ENCODE measurements at regions not wholly inside any gene's neighbourhood (a gene's known extent, or its start where the extent isn't known, plus 50 kb on each side); places are given as distances from the start of the nearest gene placed in this dataset.
"Not testable (repeated sequence)": the region's sequence is repeated elsewhere in the genome, so short reads cannot be mapped to it uniquely, and the experiment has no call there.

GRCh38 chr13:65470781-65471180 is 1759.4 kb downstream of the PCDH9 start:
- no peak for DNase-seq

- no peak for DNase-seq
Observed at GRCh38 chr13:65468628-65469027, 1761.5 kb downstream of the PCDH9 start.

DNA sequence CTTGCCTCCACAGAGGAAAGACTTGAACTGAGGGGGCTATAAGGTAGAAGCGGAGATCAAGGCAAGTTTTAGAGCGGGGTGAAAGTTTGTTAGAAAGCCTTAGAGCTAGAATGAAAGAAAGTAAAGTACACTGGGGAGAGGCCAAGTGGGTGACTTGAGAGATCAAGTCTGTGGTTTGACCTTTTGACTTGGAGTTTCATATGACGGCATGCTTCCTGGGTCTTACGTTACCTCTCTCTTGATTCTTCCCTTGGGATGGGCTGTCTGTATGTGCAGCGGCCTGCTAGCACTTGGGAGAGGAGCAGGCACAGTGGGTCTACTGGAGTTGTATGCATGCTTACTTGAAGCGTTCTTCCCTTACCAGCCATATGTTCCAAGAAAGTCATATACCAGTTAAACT is 1768.5 kb downstream of the PCDH9 start:
- no peak for DNase-seq

- no peak for DNase-seq
Observed at GRCh38 chr13:65460136-65460535, 1770.0 kb downstream of the PCDH9 start.

- no peak for DNase-seq
Observed at GRCh38 chr13:65456150-65456912, 1773.8 kb downstream of the PCDH9 start.

DNA sequence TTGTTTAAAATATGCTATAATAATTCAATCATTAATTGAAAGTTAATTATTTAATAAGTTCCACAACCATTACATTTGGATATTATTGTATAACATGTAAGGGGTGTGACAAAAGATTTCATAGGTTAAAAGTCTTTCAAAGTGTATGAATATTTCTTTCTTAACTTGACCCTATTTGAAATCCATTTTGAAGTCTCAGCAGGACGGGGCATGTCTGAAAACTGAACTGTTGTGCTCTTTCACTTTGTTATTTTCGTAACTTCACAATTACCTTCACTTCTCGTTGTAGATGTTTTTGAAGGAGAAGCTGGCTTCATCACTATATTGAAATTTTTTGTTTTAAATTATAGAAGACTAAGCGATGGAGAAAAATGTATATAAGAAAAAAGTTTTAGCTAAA is 1775.7 kb downstream of the PCDH9 start:
- no peak for DNase-seq

GRCh38 chr13:65453982-65454381 is 1776.2 kb downstream of the PCDH9 start:
- DNase-seq: no peak

GRCh38 chr13:65445340-65445739 is 1784.8 kb downstream of the PCDH9 start:
- DNase-seq: no peak

- DNase-seq: no peak
Observed at GRCh38 chr13:65435590-65435989, 1794.5 kb downstream of the PCDH9 start.

GRCh38 chr13:65417953-65418352 is 1812.2 kb downstream of the PCDH9 start:
- no peak for DNase-seq

DNA sequence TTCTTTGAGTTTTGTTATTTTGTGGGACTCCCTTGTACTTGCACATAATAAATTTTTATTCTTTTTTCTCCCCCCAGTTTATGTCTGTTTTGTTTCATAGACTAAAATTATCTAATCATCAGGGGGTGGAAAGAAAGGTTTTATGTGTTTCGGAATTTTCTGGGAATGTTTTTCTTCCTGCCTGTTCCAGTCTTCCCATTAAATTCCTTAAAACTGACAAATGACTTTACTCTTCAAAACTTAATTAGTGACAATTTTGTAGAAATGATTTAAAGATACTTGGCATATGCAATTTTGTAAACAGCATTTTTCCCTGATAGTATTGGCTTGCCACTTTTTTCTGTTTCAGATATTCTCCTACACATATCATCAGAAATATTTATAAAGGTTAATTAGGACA is 1813.4 kb downstream of the PCDH9 start:
- DNase-seq: no peak

DNA sequence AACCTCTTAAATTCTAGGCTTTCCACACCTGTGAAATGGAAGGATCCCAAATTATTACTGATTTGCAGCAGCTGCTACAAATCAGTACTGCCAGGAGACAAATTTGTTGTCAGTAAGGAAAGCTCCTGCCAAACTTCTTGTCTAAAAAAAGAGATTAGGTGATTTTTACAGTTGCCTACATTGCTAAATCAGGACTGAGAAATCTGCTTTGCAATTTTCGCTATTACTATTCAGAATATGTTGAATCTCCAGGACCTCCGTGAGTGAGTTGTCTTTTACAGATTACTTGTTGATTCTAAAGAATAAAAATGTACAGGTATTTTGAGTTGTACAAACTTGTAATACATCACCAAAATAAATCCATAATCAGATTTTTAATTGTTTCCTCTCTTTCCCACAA is 1815.9 kb downstream of the PCDH9 start:
- no peak for DNase-seq

DNA sequence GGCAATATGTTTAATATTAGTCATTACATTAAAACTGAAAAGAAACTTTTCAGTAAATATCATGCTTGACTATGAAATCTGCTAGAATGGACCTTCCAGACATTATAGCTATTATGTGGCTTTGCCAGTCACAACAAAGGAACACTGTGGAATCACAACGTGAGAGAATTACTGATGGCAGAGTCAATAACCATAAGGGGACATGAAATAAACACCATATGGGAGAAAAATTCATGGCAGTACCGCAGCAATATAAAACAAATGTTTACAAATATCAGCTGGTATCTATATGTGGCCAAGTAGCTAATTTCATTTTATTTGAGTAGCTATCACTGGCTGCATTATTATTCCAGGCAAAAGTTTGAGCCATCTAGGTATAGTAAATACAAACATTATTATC is 1818.6 kb downstream of the PCDH9 start:
- DNase-seq: no peak

DNA sequence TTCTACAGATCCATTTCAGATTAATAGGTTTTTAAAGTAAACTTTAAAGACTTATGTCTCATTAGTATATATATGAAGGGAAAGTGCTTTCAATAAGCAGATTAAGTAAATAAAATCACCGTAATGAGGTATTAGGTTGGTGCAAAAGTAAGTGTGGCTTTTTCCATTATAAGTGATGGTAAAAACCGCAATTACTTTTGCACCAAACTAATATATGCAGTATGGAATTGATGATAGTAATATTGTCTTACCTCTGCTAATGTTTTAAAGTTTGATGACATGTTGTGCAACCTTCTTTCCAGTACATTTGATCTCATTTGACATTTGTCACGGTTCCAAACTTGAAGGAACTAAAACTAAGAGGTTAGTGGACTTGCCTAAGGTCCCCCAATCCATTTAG is 1819.3 kb downstream of the PCDH9 start:
- no peak for DNase-seq

- no peak for DNase-seq
Observed at GRCh38 chr13:65401315-65401714, 1828.8 kb downstream of the PCDH9 start.

DNA sequence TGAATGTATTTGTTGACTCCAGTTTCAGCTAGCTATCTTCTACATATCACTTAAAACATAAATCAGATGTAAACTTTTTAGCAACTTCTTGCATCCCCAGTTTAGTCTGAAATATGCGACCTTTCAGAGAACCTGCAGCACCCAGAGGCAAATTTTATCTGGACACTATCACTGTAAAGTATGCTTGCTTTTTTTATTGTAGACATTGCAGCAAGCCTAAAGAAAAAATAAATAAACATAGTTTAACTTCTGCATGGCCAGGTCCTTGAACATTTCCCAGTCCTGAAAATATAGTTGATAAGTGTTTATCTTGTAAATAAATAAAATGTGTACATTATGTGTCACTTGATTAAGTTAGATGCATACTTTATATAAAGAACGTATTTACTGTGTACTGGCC is 1829.4 kb downstream of the PCDH9 start:
- DNase-seq: no peak

- DNase-seq: no peak
Observed at GRCh38 chr13:65387743-65388347, 1842.3 kb downstream of the PCDH9 start.

DNA sequence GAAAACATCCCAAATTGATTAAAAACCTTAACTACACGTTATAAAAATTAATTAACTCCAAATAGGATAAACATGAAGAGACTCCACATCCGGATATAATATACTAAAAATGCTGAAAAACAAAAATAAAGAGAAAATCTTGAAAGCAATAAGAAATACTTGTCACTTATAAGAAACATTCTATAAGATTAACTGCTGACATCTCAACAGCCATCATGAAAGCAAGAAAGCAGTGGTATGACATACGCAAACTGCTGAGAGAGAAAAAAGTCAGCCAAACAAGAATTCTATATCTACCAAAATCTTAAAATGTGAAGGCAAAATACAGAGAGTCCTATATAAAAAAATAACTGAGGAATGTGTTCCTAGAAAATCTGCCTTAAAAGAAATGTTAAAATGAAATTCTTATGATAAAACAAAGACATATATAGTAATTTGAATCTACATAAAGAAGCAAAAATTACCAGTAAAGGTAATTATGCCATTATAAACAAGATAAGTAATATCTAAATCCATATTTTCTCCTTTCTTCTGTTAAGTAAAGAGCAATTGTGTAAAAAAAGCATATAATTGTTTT is 1851.1 kb downstream of the PCDH9 start:
- DNase-seq: no peak

- no peak for DNase-seq
Observed at GRCh38 chr13:65378484-65378883, 1851.7 kb downstream of the PCDH9 start.

DNA sequence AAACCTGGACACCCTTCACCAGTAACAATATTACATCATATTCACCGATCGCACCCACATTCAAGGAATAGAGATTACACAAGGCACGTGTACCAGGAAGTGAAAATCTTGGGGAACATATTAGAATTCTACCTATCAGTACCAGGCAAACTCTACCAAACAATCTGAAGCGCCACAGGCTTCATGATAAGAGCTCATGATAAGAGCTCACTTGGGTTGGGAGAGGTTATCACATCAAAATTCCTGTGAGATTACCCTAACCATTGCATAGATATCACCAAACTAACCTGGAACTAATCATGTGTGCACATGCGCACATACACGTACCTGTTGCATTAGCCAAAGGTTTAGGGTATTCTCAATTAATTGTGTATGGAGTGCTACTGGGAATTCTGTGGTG is 1861.3 kb downstream of the PCDH9 start:
- no peak for DNase-seq

DNA sequence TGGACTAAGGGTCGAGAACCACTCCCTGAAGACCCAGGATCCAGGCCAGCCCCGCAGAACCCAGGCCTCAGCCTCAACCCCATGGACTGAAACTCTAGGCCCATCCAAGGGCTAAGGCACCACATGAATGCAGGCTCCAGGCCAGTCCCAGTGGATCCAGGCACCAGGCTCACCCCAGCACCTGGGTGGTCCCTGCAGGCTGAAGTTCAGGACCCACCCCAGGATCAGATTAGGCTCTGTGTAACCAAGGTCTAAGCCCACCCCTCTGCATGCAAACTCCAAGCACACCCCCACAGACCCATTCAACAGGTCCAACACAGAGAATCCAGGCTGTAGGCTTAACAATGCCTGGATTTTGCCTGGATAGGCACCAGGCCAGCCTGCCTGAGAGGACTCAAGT is 1876.2 kb downstream of the PCDH9 start:
- no peak for DNase-seq

- DNase-seq: not testable (repeated sequence)
Observed at GRCh38 chr13:65353150-65353549, 1877.0 kb downstream of the PCDH9 start.

DNA sequence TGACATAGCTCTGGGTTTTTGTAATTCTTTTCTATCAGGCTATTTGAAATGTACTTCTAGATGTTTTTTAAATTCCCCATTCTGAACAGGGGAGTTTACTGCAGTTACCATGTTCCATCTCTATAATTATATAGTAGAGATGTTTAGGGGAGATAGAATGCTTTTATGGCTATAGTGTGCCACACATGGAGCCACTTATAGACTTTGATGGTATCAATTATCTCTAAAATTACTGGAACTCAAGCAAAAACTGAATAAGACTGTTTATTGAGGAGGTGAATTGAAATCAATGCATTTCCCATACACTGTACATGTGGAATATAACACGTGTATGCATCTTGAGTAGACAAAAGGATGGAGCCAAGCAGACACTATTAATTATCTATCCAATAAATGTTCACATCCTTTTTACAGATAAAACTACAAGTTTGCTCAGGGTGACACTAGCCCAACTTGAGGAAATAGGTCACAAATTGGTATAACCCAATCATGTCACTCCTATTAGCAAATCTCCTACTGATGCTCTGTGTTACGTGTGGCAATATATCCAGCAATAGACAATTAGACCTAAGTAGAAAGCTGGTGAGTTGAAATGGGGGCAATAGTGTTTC is 1882.6 kb downstream of the PCDH9 start:
- DNase-seq: no peak

Data from bone marrow (tissue), 2 donors.